HAP-1 (cell line): ENCODE measurements at regions not wholly inside any gene's neighbourhood (a gene's known extent, or its start where the extent isn't known, plus 50 kb on each side); places are given as distances from the start of the nearest gene placed in this dataset.

Experiments used
- DNase-seq, 2 experiments: peaks; one replicate each; pipeline ENCODE4 v3.0.0-alpha.2; 2016 to 2020; ENCODE audit warnings: low spot score in 2 of 2
- H3K27me3 ChIP-seq: fragments of 250-450 bp; sonication (Bioruptor Pico); 2 replicates; pipeline ENCODE4 v1.5.1; 2020; ENCODE audit warnings: low read depth, mild to moderate bottlenecking, moderate library complexity
- H3K36me3 ChIP-seq: fragments of 250-450 bp; sonication (Bioruptor Pico); replicated peaks from 2 replicates; pipeline ENCODE4 v1.5.1; 2020; ENCODE audit warnings: mild to moderate bottlenecking
- H3K4me1 ChIP-seq: fragments of 250-450 bp; sonication (Bioruptor Pico); 2 replicates; pipeline ENCODE4 v1.5.1; 2020; ENCODE audit warnings: mild to moderate bottlenecking
- H3K4me3 ChIP-seq: fragments of 250-450 bp; sonication (Bioruptor Pico); 2 replicates; pipeline ENCODE4 v1.5.1; 2020; ENCODE audit warnings: mild to moderate bottlenecking, moderate library complexity
- H3K9me3 ChIP-seq: fragments of 250-450 bp; sonication (Bioruptor Pico); 2 replicates; pipeline ENCODE4 v1.5.1; 2020; ENCODE audit warnings: mild to moderate bottlenecking, moderate library complexity
- in situ Hi-C: fragments of 300-500 bp; cut with MboI; formaldehyde crosslinking; loops from 3 replicates; pipeline ENCODE4 v1.14.3; 2020; ENCODE audit warnings: low sequenced_read_pairs, inconsistent platforms, mixed read lengths

- DNase-seq = no peak
- no peaks in the 10 kb centered on the region for H3K27me3 ChIP-seq
- H3K9me3 ChIP-seq = no peaks in the 10 kb centered on the region
- no peak overlapping the region for H3K4me3 ChIP-seq
- in situ Hi-C loops = no loop called here
- H3K4me1 ChIP-seq = peaks cover 17% of the 10 kb centered on the region
- H3K36me3 ChIP-seq = no peaks in the 10 kb centered on the region
Measured at GRCh38 chr9:13556656-13557055, 277.2 kb upstream of the MPDZ start.

GRCh38 chr9:13555989-13556500 is 276.6 kb upstream of the MPDZ start:
- Histone ChIP-seq H3K36me3 (no peaks in the 10 kb centered on the region), H3K27me3 (no peaks in the 10 kb centered on the region), H3K9me3 (no peaks in the 10 kb centered on the region), H3K4me3 (no peak overlapping the region), H3K4me1 (peaks cover 17% of the 10 kb centered on the region)
- in situ Hi-C loops = no loop called here
- no peak for DNase-seq

DNA sequence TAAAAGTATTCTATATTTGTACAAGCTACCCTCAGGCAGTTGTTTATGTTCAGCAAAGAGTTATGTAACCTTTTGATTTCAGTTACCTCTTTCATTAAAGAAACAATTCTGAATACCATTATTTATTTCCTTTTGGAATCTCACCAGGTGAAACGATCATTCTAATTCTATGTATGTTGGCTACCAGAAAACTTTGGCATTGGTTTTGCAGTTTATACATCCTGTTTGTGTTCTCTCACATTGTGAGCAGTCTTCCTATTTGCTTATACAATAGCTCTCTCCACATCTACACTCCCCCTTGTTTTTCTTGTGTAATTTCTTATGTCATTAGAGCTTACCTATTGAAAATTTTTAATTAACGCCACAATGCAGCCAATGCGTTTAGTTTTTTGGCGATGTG is 276.0 kb upstream of the MPDZ start:
- Histone ChIP-seq H3K4me3 (no peak overlapping the region), H3K9me3 (no peaks in the 10 kb centered on the region), H3K36me3 (no peaks in the 10 kb centered on the region), H3K4me1 (peaks cover 17% of the 10 kb centered on the region), H3K27me3 (no peaks in the 10 kb centered on the region)
- DNase-seq = no peak
- in situ Hi-C loops = no loop called here

- Histone ChIP-seq H3K4me3 (no peak overlapping the region), H3K36me3 (no peaks in the 10 kb centered on the region), H3K27me3 (no peaks in the 10 kb centered on the region), H3K9me3 (no peaks in the 10 kb centered on the region), H3K4me1 (peaks cover 22% of the 10 kb centered on the region)
- DNase-seq = no peak
- in situ Hi-C loops = no loop called here
Measured at GRCh38 chr9:13554626-13555025, 275.1 kb upstream of the MPDZ start.

- Histone ChIP-seq H3K4me3 (no peak overlapping the region), H3K36me3 (no peaks in the 10 kb centered on the region), H3K27me3 (no peaks in the 10 kb centered on the region), H3K9me3 (no peaks in the 10 kb centered on the region), H3K4me1 (peaks cover 39% of the 10 kb centered on the region)
- DNase-seq = no peak
- in situ Hi-C loops = no loop called here
Measured at GRCh38 chr9:13552606-13553215, 273.2 kb upstream of the MPDZ start.

DNA sequence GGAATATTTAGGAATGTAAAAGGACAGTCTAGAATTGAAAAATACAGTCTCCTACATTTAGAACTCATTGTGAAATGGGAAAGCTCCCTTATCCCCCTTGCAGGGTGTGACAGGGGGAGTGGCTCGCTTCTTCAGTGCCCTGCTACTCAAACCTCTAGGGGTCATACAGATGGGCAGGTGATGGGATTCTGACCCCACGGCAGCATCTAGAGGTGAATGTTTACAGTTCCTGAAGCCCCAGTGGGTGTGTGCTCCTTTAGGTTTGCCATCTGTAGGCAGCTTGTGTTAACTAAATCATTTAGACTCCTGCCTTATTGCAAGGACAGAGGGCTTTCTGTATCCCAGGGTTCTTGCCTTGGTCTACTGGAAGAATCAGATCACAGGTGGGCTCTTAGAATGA is 271.0 kb upstream of the MPDZ start:
- no peaks in the 10 kb centered on the region for H3K27me3 ChIP-seq
- no peak for DNase-seq
- no peak overlapping the region for H3K4me3 ChIP-seq
- peaks cover 41% of the 10 kb centered on the region for H3K4me1 ChIP-seq
- in situ Hi-C loops = no loop called here
- no peaks in the 10 kb centered on the region for H3K9me3 ChIP-seq
- H3K36me3 ChIP-seq = no peaks in the 10 kb centered on the region

GRCh38 chr9:13548535-13548934 is 269.0 kb upstream of the MPDZ start:
- H3K4me1 ChIP-seq = peaks cover 31% of the 10 kb centered on the region
- no peaks in the 10 kb centered on the region for H3K27me3 ChIP-seq
- H3K4me3 ChIP-seq = no peak overlapping the region
- DNase-seq = peak; percentile 47 to 91
- H3K9me3 ChIP-seq = no peaks in the 10 kb centered on the region
- H3K36me3 ChIP-seq = no peaks in the 10 kb centered on the region
- in situ Hi-C loops = no loop called here

- in situ Hi-C loops = no loop called here
- no peaks in the 10 kb centered on the region for H3K27me3 ChIP-seq
- H3K4me3 ChIP-seq = no peak overlapping the region
- peaks cover under 1% of the 10 kb centered on the region; the same call in 1 of the 2 replicates for H3K4me1 ChIP-seq
- no peaks in the 10 kb centered on the region for H3K36me3 ChIP-seq
- no peaks in the 10 kb centered on the region for H3K9me3 ChIP-seq
- no peak for DNase-seq
Measured at GRCh38 chr9:13535141-13535540, 255.6 kb upstream of the MPDZ start.

DNA sequence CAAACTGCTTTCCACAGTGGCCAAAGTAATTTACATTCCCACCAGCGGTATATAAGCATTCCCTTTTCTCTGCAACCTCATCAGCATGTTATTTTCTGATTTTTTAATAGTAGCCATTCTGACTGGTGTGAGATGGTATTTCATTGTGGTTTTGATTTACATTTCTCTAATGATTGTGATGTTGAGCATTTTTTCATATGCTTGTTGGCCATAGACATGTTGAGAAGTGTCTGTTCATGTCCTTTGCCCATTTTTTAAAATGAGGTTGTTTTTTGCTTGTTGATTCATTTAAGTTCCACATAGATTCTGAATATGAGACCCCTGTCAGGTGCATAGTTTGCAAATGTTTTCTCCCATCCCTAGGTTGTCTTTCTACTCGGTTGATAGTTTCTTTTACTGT is 254.5 kb upstream of the MPDZ start:
- H3K4me3 ChIP-seq = no peak overlapping the region
- H3K9me3 ChIP-seq = no peaks in the 10 kb centered on the region
- no peak for DNase-seq
- peaks cover 5% of the 10 kb centered on the region; the same call in 1 of the 2 replicates for H3K4me1 ChIP-seq
- in situ Hi-C loops = no loop called here
- no peaks in the 10 kb centered on the region for H3K36me3 ChIP-seq
- H3K27me3 ChIP-seq = no peaks in the 10 kb centered on the region

- H3K36me3 ChIP-seq = no peaks in the 10 kb centered on the region
- no peak overlapping the region for H3K4me3 ChIP-seq
- H3K9me3 ChIP-seq = no peaks in the 10 kb centered on the region
- peaks cover 5% of the 10 kb centered on the region; the same call in 1 of the 2 replicates for H3K4me1 ChIP-seq
- no peak for DNase-seq
- in situ Hi-C loops = no loop called here
- H3K27me3 ChIP-seq = no peaks in the 10 kb centered on the region
Measured at GRCh38 chr9:13532407-13532806, 252.9 kb upstream of the MPDZ start.

- Histone ChIP-seq H3K36me3 (no peaks in the 10 kb centered on the region), H3K27me3 (no peaks in the 10 kb centered on the region), H3K4me3 (no peak overlapping the region), H3K9me3 (no peaks in the 10 kb centered on the region), H3K4me1 (peaks cover 5% of the 10 kb centered on the region; the same call in 1 of the 2 replicates)
- in situ Hi-C loops = no loop called here
- peak; percentile 34 to 78 for DNase-seq
Measured at GRCh38 chr9:13529321-13530104, 250.0 kb upstream of the MPDZ start.

GRCh38 chr9:13524245-13524644 is 244.8 kb upstream of the MPDZ start:
- Histone ChIP-seq H3K4me1 (peaks cover 5% of the 10 kb centered on the region; the same call in 1 of the 2 replicates), H3K9me3 (no peaks in the 10 kb centered on the region), H3K27me3 (no peaks in the 10 kb centered on the region), H3K36me3 (no peaks in the 10 kb centered on the region), H3K4me3 (no peak overlapping the region)
- DNase-seq = no peak
- in situ Hi-C loops = no loop called here

GRCh38 chr9:13520069-13520468 is 240.6 kb upstream of the MPDZ start:
- H3K9me3 ChIP-seq = no peaks in the 10 kb centered on the region
- DNase-seq = no peak
- H3K4me1 ChIP-seq = peaks cover 5% of the 10 kb centered on the region; the same call in 1 of the 2 replicates
- no peaks in the 10 kb centered on the region for H3K27me3 ChIP-seq
- H3K4me3 ChIP-seq = no peak overlapping the region
- no peaks in the 10 kb centered on the region for H3K36me3 ChIP-seq
- in situ Hi-C loops = no loop called here

- Histone ChIP-seq H3K36me3 (no peaks in the 10 kb centered on the region), H3K4me3 (no peak overlapping the region), H3K27me3 (no peaks in the 10 kb centered on the region), H3K9me3 (no peaks in the 10 kb centered on the region), H3K4me1 (peaks cover 15% of the 10 kb centered on the region)
- in situ Hi-C loops = no loop called here
- DNase-seq = peak; percentile 36 to 49
Measured at GRCh38 chr9:13513716-13514444, 234.4 kb upstream of the MPDZ start.
